SK-N-SH (cell line): ENCODE measurements at regions not wholly inside any gene's neighbourhood (a gene's known extent, or its start where the extent isn't known, plus 50 kb on each side); places are given as distances from the start of the nearest gene placed in this dataset.

Source experiments
- CTCF ChIA-PET: fragments of 300-600, 350-600 bp; formaldehyde crosslinking; extraction: SDS; loops from one replicate; lab custom pipeline; 2021; lab: Yijun Ruan, JAX
- POLR2A ChIA-PET: fragments of 350-600 bp; sonication (Branson Sonifier 250); formaldehyde crosslinking; extraction: SDS; loops from one replicate; lab custom pipeline; 2020; ENCODE audit warnings: antibody characterized with exemption, inconsistent platforms; lab: Yijun Ruan, JAX
- DNase-seq: peaks from one replicate; pipeline ENCODE4 v3.0.0; 2012
- H2AFZ ChIP-seq: fragments of 200-600 bp; sonication (generic); 2 replicates; pipeline ENCODE4 v1.8.1; 2016; ENCODE audit warnings: antibody characterized with exemption, mild to moderate bottlenecking, low read depth
- H3F3A ChIP-seq: fragments of 200-600 bp; sonication (generic); replicated peaks from 2 replicates; pipeline ENCODE3; 2016; ENCODE audit warnings: antibody characterized with exemption, mild to moderate bottlenecking; ENCODE audit not compliant: insufficient read depth
- H3K27ac ChIP-seq, 2 experiments: fragments of 200-500 bp in 1 of 2; fragments of 200-600 bp in 1 of 2; sonication (Bioruptor generic) in 1 of 2; sonication (generic), shearing (Covaris generic) in 1 of 2; 2 replicates each; pipeline versions ENCODE4 v1.5.1 to v1.6.1; 2014 to 2016; ENCODE audit warnings: low read depth in 2 of 2, inconsistent platforms in 1 of 2, low read length in 1 of 2, mild to moderate bottlenecking in 1 of 2, mixed read lengths in 1 of 2
- H3K27me3 ChIP-seq: fragments of 200-600 bp; sonication (generic), shearing (Covaris generic); 2 replicates; pipeline ENCODE4 v1.6.1; 2016; ENCODE audit warnings: mixed run types; ENCODE audit not compliant: insufficient read depth
- H3K36me3 ChIP-seq, 2 experiments: fragments of 200-500 bp in 1 of 2; fragments of 200-600 bp in 1 of 2; sonication (Bioruptor generic) in 1 of 2; sonication (generic) in 1 of 2; replicated peaks in 1 of 2; 2 replicates each; pipeline versions ENCODE3 to v1.5.1; 2014 to 2016; ENCODE audit warnings: low read length in 1 of 2, mild to moderate bottlenecking in 1 of 2; ENCODE audit not compliant: insufficient read depth in 2 of 2, control insufficient read depth in 1 of 2
- H3K4me1 ChIP-seq, 2 experiments: fragments of 200-500 bp in 1 of 2; fragments of 200-600 bp in 1 of 2; sonication (Bioruptor generic) in 1 of 2; sonication (generic), shearing (Covaris generic) in 1 of 2; 2 replicates each; pipeline versions ENCODE4 v1.5.1 to v1.6.1; 2014 to 2016; ENCODE audit warnings: low read depth in 1 of 2, low read length in 1 of 2, mixed run types in 1 of 2; ENCODE audit not compliant: insufficient read depth in 2 of 2, control insufficient read depth in 1 of 2
- H3K4me2 ChIP-seq: fragments of 200-600 bp; sonication (generic), shearing (Covaris generic); 2 replicates; pipeline ENCODE4 v1.6.1; 2017; ENCODE audit warnings: mixed run types
- H3K4me3 ChIP-seq, 2 experiments: fragments of 200-500 bp in 1 of 2; fragments of 200-600 bp in 1 of 2; sonication (Bioruptor generic) in 1 of 2; sonication (generic), shearing (Covaris generic) in 1 of 2; 2 replicates each; pipeline versions ENCODE4 v1.5.1 to v1.8.1; 2014 to 2016; ENCODE audit warnings: low read depth in 2 of 2, inconsistent platforms in 1 of 2, low read length in 1 of 2, mild to moderate bottlenecking in 1 of 2, mixed read lengths in 1 of 2, moderate library complexity in 1 of 2
- H3K79me2 ChIP-seq: fragments of 200-600 bp; sonication (generic); 2 replicates; pipeline ENCODE4 v1.8.1; 2017; ENCODE audit warnings: mild to moderate bottlenecking; ENCODE audit not compliant: insufficient read depth
- H3K9ac ChIP-seq: fragments of 200-600 bp; sonication (generic); 2 replicates; pipeline ENCODE4 v1.6.1; 2017; ENCODE audit warnings: mixed run types
- H3K9me2 ChIP-seq: fragments of 200-600 bp; sonication (generic); 2 replicates; pipeline ENCODE4 v1.6.1; 2017; ENCODE audit warnings: mixed run types
- H3K9me3 ChIP-seq: fragments of 200-600 bp; sonication (generic); 2 replicates; pipeline ENCODE4 v1.6.1; 2017; ENCODE audit warnings: mixed run types, mild to moderate bottlenecking, moderate library complexity
- H4K20me1 ChIP-seq: fragments of 200-600 bp; sonication (generic); 2 replicates; pipeline ENCODE4 v1.6.1; 2017; ENCODE audit warnings: mild to moderate bottlenecking, mixed run types; ENCODE audit not compliant: insufficient read depth
- EZH2phosphoT487 ChIP-seq: fragments of 200-600 bp; sonication (generic); IDR thresholded peaks from 2 replicates; pipeline ENCODE4 v1.6.1; 2017; ENCODE audit warnings: low read depth, mixed run types, mild to moderate bottlenecking, antibody characterized with exemption, moderate library complexity, borderline replicate concordance
- FOSL2 ChIP-seq: IDR thresholded peaks from 2 replicates; pipeline ENCODE4 v1.4.0; 2012; ENCODE audit warnings: low read depth, mild to moderate bottlenecking, moderate library complexity, borderline replicate concordance
- FOXM1 ChIP-seq: IDR thresholded peaks from 2 replicates; pipeline ENCODE4 v1.4.0; 2012; ENCODE audit warnings: low read depth, mild to moderate bottlenecking
- IRF3 ChIP-seq: fragments of 150-350 bp; IDR thresholded peaks from 2 replicates; pipeline ENCODE4 v1.6.1; 2016; ENCODE audit warnings: mild to moderate bottlenecking, low read depth, low read length
- NFIC ChIP-seq: IDR thresholded peaks from 2 replicates; pipeline ENCODE4 v1.4.0; 2012; ENCODE audit warnings: borderline replicate concordance
- NRF1 ChIP-seq: IDR thresholded peaks from 2 replicates; pipeline ENCODE4 v1.6.1; 2012; ENCODE audit warnings: low read depth, mild to moderate bottlenecking, low read length
- POLR2AphosphoS5 ChIP-seq: IDR thresholded peaks from 2 replicates; pipeline ENCODE4 v1.6.1; 2012; ENCODE audit warnings: low read depth, low read length
- RCOR1 ChIP-seq: fragments of 150-350 bp; IDR thresholded peaks from 2 replicates; pipeline ENCODE4 v1.6.1; 2017; ENCODE audit warnings: antibody characterized with exemption, low read length
- SIN3A ChIP-seq: IDR thresholded peaks from 2 replicates; pipeline ENCODE4 v1.6.1; 2012; ENCODE audit warnings: low read depth, mild to moderate bottlenecking, low read length, moderate library complexity, borderline replicate concordance
- TCF12 ChIP-seq: IDR thresholded peaks from 2 replicates; pipeline ENCODE4 v1.4.0; 2012
- USF2 ChIP-seq: fragments of 150-350 bp; IDR thresholded peaks from 2 replicates; pipeline ENCODE4 v1.6.1; 2017; ENCODE audit warnings: antibody characterized with exemption, low read length, low read depth, borderline replicate concordance
- WGBS: methylation state at CpG from one replicate; pipeline ENCODE4 v1.1.6; 2017; ENCODE audit warnings: low lambda C conversion rate; 5-methylcytosine and 5-hydroxymethylcytosine counted together
- TF ChIP-seq, protein P1 (sequence below): IDR thresholded peaks from 2 replicates; pipeline ENCODE4 v1.4.0; 2012; ENCODE audit warnings: low read depth, borderline replicate concordance

DNA sequence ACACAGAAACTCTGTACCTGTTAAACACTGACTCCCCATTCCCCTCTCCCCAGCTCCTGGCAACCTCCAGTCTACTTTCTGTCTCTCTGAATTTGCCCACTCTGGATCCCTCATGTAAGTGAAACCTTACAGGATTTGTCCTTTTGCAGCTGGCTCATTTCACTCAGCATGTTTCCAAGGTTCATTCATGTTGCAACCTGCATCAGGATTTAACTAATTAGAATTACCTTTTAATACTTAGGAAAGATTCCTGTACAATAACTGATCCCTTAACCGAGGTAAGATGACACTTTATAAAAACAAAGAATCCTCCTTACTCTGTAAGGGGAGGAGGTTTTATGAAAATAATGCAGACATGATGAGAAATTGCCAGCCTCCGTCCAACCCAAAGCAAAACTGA lies 113.1 kb upstream of the MTHFD1L start:
- POLR2A ChIA-PET: no interaction called here
- 20% methylated on average over 2 of the region's 2 CpGs for WGBS
- no peak overlapping the region for H3K9ac ChIP-seq
- no peaks in the 10 kb centered on the region for H3F3A ChIP-seq
- H3K36me3 ChIP-seq: no peaks in the 10 kb centered on the region
- H3K27me3 ChIP-seq: no peaks in the 10 kb centered on the region; the same call in 1 of the 2 replicates
- no peaks in the 10 kb centered on the region for H3K79me2 ChIP-seq
- no peaks in the 10 kb centered on the region for H4K20me1 ChIP-seq
- TF ChIP-seq FOSL2: no peak
- TF ChIP-seq IRF3: no peak
- no peak for TF ChIP-seq TCF12
- no peak for TF ChIP-seq POLR2AphosphoS5
- TF ChIP-seq EZH2phosphoT487: no peak
- TF ChIP-seq, protein P1, sequence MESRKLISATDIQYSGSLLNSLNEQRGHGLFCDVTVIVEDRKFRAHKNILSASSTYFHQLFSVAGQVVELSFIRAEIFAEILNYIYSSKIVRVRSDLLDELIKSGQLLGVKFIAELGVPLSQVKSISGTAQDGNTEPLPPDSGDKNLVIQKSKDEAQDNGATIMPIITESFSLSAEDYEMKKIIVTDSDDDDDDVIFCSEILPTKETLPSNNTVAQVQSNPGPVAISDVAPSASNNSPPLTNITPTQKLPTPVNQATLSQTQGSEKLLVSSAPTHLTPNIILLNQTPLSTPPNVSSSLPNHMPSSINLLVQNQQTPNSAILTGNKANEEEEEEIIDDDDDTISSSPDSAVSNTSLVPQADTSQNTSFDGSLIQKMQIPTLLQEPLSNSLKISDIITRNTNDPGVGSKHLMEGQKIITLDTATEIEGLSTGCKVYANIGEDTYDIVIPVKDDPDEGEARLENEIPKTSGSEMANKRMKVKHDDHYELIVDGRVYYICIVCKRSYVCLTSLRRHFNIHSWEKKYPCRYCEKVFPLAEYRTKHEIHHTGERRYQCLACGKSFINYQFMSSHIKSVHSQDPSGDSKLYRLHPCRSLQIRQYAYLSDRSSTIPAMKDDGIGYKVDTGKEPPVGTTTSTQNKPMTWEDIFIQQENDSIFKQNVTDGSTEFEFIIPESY: no peak
- no peak overlapping the region for H3K4me3 ChIP-seq
- no peaks in the 10 kb centered on the region for H3K9me3 ChIP-seq
- H3K4me2 ChIP-seq: no peak overlapping the region
- H3K4me1 ChIP-seq: peaks cover 0 to 9% of the 10 kb centered on the region in 2 experiments; a peak in 1 of 4 replicates
- no peak overlapping the region for H3K27ac ChIP-seq
- H2AFZ ChIP-seq: peak overlapping the region; percentile 51; the same call in 1 of the 2 replicates
- DNase-seq: no peak
- H3K9me2 ChIP-seq: no peaks in the 10 kb centered on the region
- CTCF ChIA-PET: interaction anchor here (1.0 kb wide), 1 partner anchor 11 kb away, joined by 3 read pairs; no protein-coding TSS in a partner anchor

GRCh38 chr6:150753371-150754064 lies 112.0 kb upstream of the MTHFD1L start:
- peak overlapping the region; percentile 41; the same call in 1 of the 2 replicates for H3K4me2 ChIP-seq
- H2AFZ ChIP-seq: no peak overlapping the region
- no peaks in the 10 kb centered on the region; the same call in 1 of the 2 replicates for H3K27me3 ChIP-seq
- POLR2A ChIA-PET: no interaction called here
- H3K79me2 ChIP-seq: no peaks in the 10 kb centered on the region
- no peak overlapping the region for H3K4me3 ChIP-seq
- no peaks in the 10 kb centered on the region for H3K36me3 ChIP-seq
- H3K4me1 ChIP-seq: peaks cover 0 to 9% of the 10 kb centered on the region in 2 experiments; a peak in 1 of 4 replicates
- CTCF ChIA-PET: no interaction called here
- no peaks in the 10 kb centered on the region for H3K9me2 ChIP-seq
- no peak for DNase-seq
- TF ChIP-seq EZH2phosphoT487: no peak
- no peak for TF ChIP-seq NRF1
- TF ChIP-seq SIN3A: no peak
- TF ChIP-seq NFIC: no peak
- no peak for TF ChIP-seq FOXM1
- TF ChIP-seq RCOR1: no peak
- no peak for TF ChIP-seq USF2
- H3F3A ChIP-seq: no peaks in the 10 kb centered on the region
- no peaks in the 10 kb centered on the region for H3K9me3 ChIP-seq
- H3K27ac ChIP-seq: no peak overlapping the region
- H4K20me1 ChIP-seq: no peaks in the 10 kb centered on the region
- WGBS: 11% methylated on average over 14 of the region's 14 CpGs
- H3K9ac ChIP-seq: no peak overlapping the region
